Parathyroid adenoma (tissue), 2 donors: ENCODE measurements at regions not wholly inside any gene's neighbourhood (a gene's known extent, or its start where the extent isn't known, plus 50 kb on each side); places are given as distances from the start of the nearest gene placed in this dataset.

Source experiments
- H2AFZ ChIP-seq: fragments of 300-600 bp; sonication (generic); one replicate; pipeline ENCODE4 v1.7.0; 2017; ENCODE audit warnings: antibody characterized with exemption, mild to moderate bottlenecking
- H3K27ac ChIP-seq: fragments of 300-600 bp; sonication (generic); one replicate; pipeline ENCODE4 v1.7.0; 2017
- H3K27me3 ChIP-seq: fragments of 300-600 bp; sonication (generic); one replicate; pipeline ENCODE4 v1.7.0; 2017; ENCODE audit warnings: low read length; ENCODE audit not compliant: control insufficient read depth, insufficient read depth
- H3K36me3 ChIP-seq: fragments of 300-600 bp; sonication (generic); one replicate; pipeline ENCODE4 v1.7.0; 2017; ENCODE audit warnings: low read length; ENCODE audit not compliant: control insufficient read depth, insufficient read depth
- H3K4me1 ChIP-seq: fragments of 300-600 bp; sonication (generic); one replicate; pipeline ENCODE4 v1.7.0; 2017; ENCODE audit warnings: control low read depth
- H3K4me2 ChIP-seq: fragments of 300-600 bp; sonication (generic); one replicate; pipeline ENCODE4 v1.7.0; 2017; ENCODE audit warnings: low read length
- H3K4me3 ChIP-seq: fragments of 300-600 bp; sonication (generic); one replicate; pipeline ENCODE4 v1.7.0; 2017; ENCODE audit warnings: low read depth, low read length
- H3K79me2 ChIP-seq: fragments of 300-600 bp; sonication (generic); one replicate; pipeline ENCODE4 v1.7.0; 2017; ENCODE audit warnings: control low read depth
- H3K9ac ChIP-seq: fragments of 300-600 bp; sonication (generic); one replicate; pipeline ENCODE4 v1.7.0; 2017; ENCODE audit warnings: mild to moderate bottlenecking
- H3K9me3 ChIP-seq: fragments of 300-600 bp; sonication (generic); one replicate; pipeline ENCODE4 v1.7.0; 2017; ENCODE audit warnings: low read length; ENCODE audit not compliant: control insufficient read depth
- CTCF ChIP-seq: fragments of 300-600 bp; sonication (generic); IDR thresholded peaks from one replicate; pipeline ENCODE4 v1.7.0; 2017; ENCODE audit warnings: antibody characterized with exemption, mild to moderate bottlenecking
- donor health status: primary hyperparathyroidism.

- no peaks in the 10 kb centered on the region for H3K36me3 ChIP-seq
- no peak overlapping the region for H3K27ac ChIP-seq
- H3K79me2 ChIP-seq = no peaks in the 10 kb centered on the region
- H2AFZ ChIP-seq = no peak overlapping the region
- no peaks in the 10 kb centered on the region for H3K4me1 ChIP-seq
- no peaks in the 10 kb centered on the region for H3K9me3 ChIP-seq
- H3K27me3 ChIP-seq = no peaks in the 10 kb centered on the region
- no peak overlapping the region for H3K4me2 ChIP-seq
- TF ChIP-seq CTCF = no peak
- no peak overlapping the region for H3K9ac ChIP-seq
- no peak overlapping the region for H3K4me3 ChIP-seq
Measured at GRCh38 chrX:45824471-45824870, 623.8 kb upstream of the DIPK2B start.

GRCh38 chrX:45823536-45823935, 622.9 kb upstream of the DIPK2B start:
- H3K4me3 ChIP-seq = no peak overlapping the region
- H3K4me1 ChIP-seq = no peaks in the 10 kb centered on the region
- no peak overlapping the region for H3K27ac ChIP-seq
- H3K36me3 ChIP-seq = no peaks in the 10 kb centered on the region
- TF ChIP-seq CTCF = no peak
- no peak overlapping the region for H3K9ac ChIP-seq
- no peaks in the 10 kb centered on the region for H3K27me3 ChIP-seq
- no peaks in the 10 kb centered on the region for H3K9me3 ChIP-seq
- no peaks in the 10 kb centered on the region for H3K79me2 ChIP-seq
- H3K4me2 ChIP-seq = no peak overlapping the region
- no peak overlapping the region for H2AFZ ChIP-seq

GRCh38 chrX:45822124-45822523, 621.4 kb upstream of the DIPK2B start:
- no peak overlapping the region for H3K4me2 ChIP-seq
- H3K27ac ChIP-seq = no peak overlapping the region
- no peaks in the 10 kb centered on the region for H3K27me3 ChIP-seq
- H2AFZ ChIP-seq = no peak overlapping the region
- no peaks in the 10 kb centered on the region for H3K79me2 ChIP-seq
- no peak for TF ChIP-seq CTCF
- no peaks in the 10 kb centered on the region for H3K4me1 ChIP-seq
- no peaks in the 10 kb centered on the region for H3K9me3 ChIP-seq
- no peak overlapping the region for H3K4me3 ChIP-seq
- no peak overlapping the region for H3K9ac ChIP-seq
- H3K36me3 ChIP-seq = no peaks in the 10 kb centered on the region

- H3K27ac ChIP-seq = no peak overlapping the region
- no peaks in the 10 kb centered on the region for H3K36me3 ChIP-seq
- H3K4me1 ChIP-seq = no peaks in the 10 kb centered on the region
- no peaks in the 10 kb centered on the region for H3K79me2 ChIP-seq
- no peaks in the 10 kb centered on the region for H3K27me3 ChIP-seq
- H3K4me3 ChIP-seq = no peak overlapping the region
- TF ChIP-seq CTCF = no peak
- H3K4me2 ChIP-seq = no peak overlapping the region
- H3K9me3 ChIP-seq = no peaks in the 10 kb centered on the region
- H3K9ac ChIP-seq = no peak overlapping the region
- no peak overlapping the region for H2AFZ ChIP-seq
Measured at GRCh38 chrX:45818913-45819312, 618.2 kb upstream of the DIPK2B start.

- no peak overlapping the region for H3K27ac ChIP-seq
- no peak overlapping the region for H3K4me3 ChIP-seq
- no peaks in the 10 kb centered on the region for H3K4me1 ChIP-seq
- H3K4me2 ChIP-seq = no peak overlapping the region
- no peaks in the 10 kb centered on the region for H3K79me2 ChIP-seq
- H3K9me3 ChIP-seq = no peaks in the 10 kb centered on the region
- H3K27me3 ChIP-seq = no peaks in the 10 kb centered on the region
- H2AFZ ChIP-seq = no peak overlapping the region
- H3K9ac ChIP-seq = no peak overlapping the region
- TF ChIP-seq CTCF = no peak
- H3K36me3 ChIP-seq = no peaks in the 10 kb centered on the region
Measured at GRCh38 chrX:45815441-45815840, 614.8 kb upstream of the DIPK2B start.
